ENCODE measurements at regions not wholly inside any gene's neighbourhood (a gene's known extent, or its start where the extent isn't known, plus 50 kb on each side); places are given as distances from the start of the nearest gene placed in this dataset.

- no peak overlapping the region for H3K27ac ChIP-seq
- H3K9me3 ChIP-seq, result no peaks in the 10 kb centered on the region
- H3K4me1 ChIP-seq, result no peaks in the 10 kb centered on the region
- H3K27me3 ChIP-seq, result no peaks in the 10 kb centered on the region
- intact Hi-C loops (cut with DNase I), result no loop called here
- no peaks in the 10 kb centered on the region for H3K36me3 ChIP-seq
- no peak overlapping the region for H3K4me3 ChIP-seq
- no peak for ATAC-seq
- no peak for DNase-seq
- TF ChIP-seq CTCF (IDR thresholded peaks at IDR 0.05), result no peak
These were observed 161.3 kb upstream of the HNRNPA3 start for GRCh38 chr2:177051278-177051677.

- intact Hi-C loops (cut with DNase I), result no loop called here
- no peaks in the 10 kb centered on the region for H3K4me1 ChIP-seq
- no peak overlapping the region for H3K4me3 ChIP-seq
- H3K9me3 ChIP-seq, result no peaks in the 10 kb centered on the region
- TF ChIP-seq CTCF (IDR thresholded peaks at IDR 0.05), result no peak
- ATAC-seq (no peak), DNase-seq (no peak)
- no peaks in the 10 kb centered on the region for H3K36me3 ChIP-seq
- H3K27ac ChIP-seq, result no peak overlapping the region
- H3K27me3 ChIP-seq, result no peaks in the 10 kb centered on the region
These were observed 160.1 kb upstream of the HNRNPA3 start for GRCh38 chr2:177052471-177052870.

GRCh38 chr2:177053038-177053437 is 159.6 kb upstream of the HNRNPA3 start:
- Histone ChIP-seq H3K4me1 (no peaks in the 10 kb centered on the region), H3K27ac (no peak overlapping the region), H3K4me3 (no peak overlapping the region), H3K36me3 (no peaks in the 10 kb centered on the region), H3K9me3 (no peaks in the 10 kb centered on the region), H3K27me3 (no peaks in the 10 kb centered on the region)
- no peak for TF ChIP-seq CTCF (IDR thresholded peaks at IDR 0.05)
- intact Hi-C loops (cut with DNase I), result no loop called here
- no peak for ATAC-seq
- DNase-seq, result no peak

GRCh38 chr2:177053716-177054115 is 158.9 kb upstream of the HNRNPA3 start:
- no peak for ATAC-seq
- Histone ChIP-seq H3K4me1 (no peaks in the 10 kb centered on the region), H3K36me3 (no peaks in the 10 kb centered on the region), H3K4me3 (no peak overlapping the region), H3K9me3 (no peaks in the 10 kb centered on the region), H3K27me3 (no peaks in the 10 kb centered on the region), H3K27ac (no peak overlapping the region)
- TF ChIP-seq CTCF (IDR thresholded peaks at IDR 0.05), result no peak
- DNase-seq, result no peak
- intact Hi-C loops (cut with DNase I), result no loop called here

GRCh38 chr2:177056481-177056929 is 156.1 kb upstream of the HNRNPA3 start:
- Histone ChIP-seq H3K27ac (no peak overlapping the region), H3K36me3 (no peaks in the 10 kb centered on the region), H3K4me3 (no peak overlapping the region), H3K9me3 (no peaks in the 10 kb centered on the region), H3K4me1 (no peaks in the 10 kb centered on the region), H3K27me3 (no peaks in the 10 kb centered on the region)
- DNase-seq (peak in 2 of 4 donors; percentile 75 to 84), ATAC-seq (peak; percentile 27)
- intact Hi-C loops (cut with DNase I), result no loop called here
- TF ChIP-seq CTCF (IDR thresholded peaks at IDR 0.05), result no peak

Data from left lung (tissue), 4 donors.